GM20000 (cell line): ENCODE measurements at regions not wholly inside any gene's neighbourhood (a gene's known extent, or its start where the extent isn't known, plus 50 kb on each side); places are given as distances from the start of the nearest gene placed in this dataset.

Source experiments
- DNase-seq: peaks from one replicate; pipeline ENCODE4 v3.0.0; 2012; ENCODE audit warnings: low spot score
- CTCF ChIP-seq: IDR thresholded peaks from 2 replicates; pipeline ENCODE4 v1.5.1; 2012; ENCODE audit warnings: mild to moderate bottlenecking, control low read depth; ENCODE audit errors: extremely low read depth, missing control alignments

DNA sequence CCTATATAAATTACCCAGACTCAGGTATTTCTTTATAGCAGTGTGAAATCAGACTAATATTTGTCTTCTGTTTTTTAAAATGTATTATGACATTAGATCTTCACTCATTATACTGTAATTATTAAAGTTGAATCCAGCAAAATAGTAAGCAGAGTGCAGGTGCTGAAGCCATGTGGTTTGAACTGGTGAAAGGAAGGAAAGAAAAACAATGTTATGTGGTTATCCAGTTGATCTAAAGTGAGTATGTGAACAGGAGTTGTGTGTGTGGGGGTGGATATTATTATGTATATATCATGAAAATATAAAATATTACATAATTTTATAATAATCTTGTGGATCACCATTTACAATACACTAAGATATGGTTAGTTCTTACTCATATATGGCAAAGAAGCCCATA is 593.7 kb downstream of the SEMA5A start:
- no peak for TF ChIP-seq CTCF
- no peak for DNase-seq

DNA sequence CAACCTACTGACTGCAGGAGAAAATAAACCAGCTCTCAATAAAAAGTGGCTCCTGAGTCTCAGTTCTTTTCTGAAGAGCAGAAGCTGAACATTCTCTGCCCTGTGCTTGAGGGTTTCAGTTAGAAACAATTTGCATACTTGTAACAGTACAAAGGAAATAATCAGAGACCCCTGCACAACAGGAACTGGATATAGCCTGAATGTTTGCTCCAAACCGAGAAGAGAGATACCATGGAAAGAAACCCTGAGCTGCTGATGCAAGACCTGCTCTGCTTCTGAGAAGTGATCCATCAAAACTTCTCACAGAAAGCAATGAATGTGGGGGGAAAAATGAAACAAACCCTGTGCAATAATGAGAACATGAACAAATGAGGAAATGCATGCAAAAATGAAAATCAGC is 592.9 kb downstream of the SEMA5A start:
- no peak for TF ChIP-seq CTCF
- peak; percentile 7 for DNase-seq

DNA sequence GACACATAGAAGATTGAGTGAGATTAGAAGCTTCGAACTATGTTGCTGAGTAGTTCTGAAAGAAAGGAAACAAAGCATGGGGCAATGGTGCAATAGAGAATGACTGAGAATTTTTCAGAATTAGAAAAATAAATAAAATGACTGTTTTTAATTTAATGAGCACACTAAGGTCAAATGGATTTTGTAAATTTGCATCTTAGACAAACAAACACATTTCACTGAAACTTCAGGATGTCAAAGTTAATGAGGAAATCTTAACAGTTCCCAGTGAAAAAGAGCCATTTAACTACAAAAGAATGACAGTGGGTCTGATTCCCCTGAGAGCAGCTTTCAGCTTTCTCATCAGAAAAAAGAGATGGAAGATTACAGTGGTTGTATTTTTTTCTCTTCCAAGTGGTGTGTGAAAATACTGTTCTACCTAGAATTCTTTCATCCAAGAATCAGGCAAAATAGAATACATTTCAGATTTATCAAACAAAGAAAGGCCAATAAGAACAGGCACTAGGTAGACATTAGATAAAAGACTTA is 591.9 kb downstream of the SEMA5A start:
- DNase-seq: no peak

GRCh38 chr5:8954801-8955200 is 591.1 kb downstream of the SEMA5A start:
- no peak for TF ChIP-seq CTCF
- DNase-seq: no peak

More for the DNA sequence above, 591.9 kb downstream of the SEMA5A start:
- no peak for TF ChIP-seq CTCF

DNA sequence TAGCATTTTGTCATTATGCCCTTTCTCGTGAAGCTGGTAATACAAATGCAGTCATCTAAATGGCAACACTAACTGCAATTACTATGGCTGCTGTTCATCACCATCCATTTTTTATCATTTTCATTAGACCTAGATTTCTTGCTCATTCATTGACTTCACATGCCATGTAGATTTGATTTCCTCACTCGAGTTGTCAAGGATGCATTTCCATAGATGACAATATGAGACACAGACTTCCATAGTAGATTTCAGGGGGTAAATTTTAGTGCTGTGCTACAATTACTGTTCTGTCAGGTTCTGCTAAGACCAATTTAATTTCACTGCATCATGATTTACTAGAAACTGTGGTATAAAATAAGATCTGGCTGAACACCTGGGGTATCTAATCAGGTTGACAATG is 589.2 kb downstream of the SEMA5A start:
- no peak for DNase-seq
- TF ChIP-seq CTCF: no peak

DNA sequence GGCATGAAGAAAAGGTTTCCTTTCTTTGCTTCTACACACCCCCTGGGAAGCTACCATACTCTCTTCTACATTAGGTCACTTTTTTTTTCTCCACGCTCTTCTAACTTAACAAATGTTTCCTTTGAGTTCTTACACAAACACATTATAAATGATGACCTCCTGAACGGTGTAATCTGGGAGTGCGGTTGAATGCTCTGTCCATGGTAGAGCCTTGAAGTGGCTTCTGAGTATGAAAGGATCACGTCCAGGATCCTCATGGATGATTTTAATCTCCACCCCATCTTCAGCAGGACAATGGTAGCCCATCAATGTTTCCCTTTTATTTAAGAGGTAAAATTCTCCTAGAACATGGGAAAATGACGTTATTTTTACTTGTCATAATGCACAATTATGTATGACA is 587.3 kb downstream of the SEMA5A start:
- DNase-seq: no peak
- TF ChIP-seq CTCF: no peak

DNA sequence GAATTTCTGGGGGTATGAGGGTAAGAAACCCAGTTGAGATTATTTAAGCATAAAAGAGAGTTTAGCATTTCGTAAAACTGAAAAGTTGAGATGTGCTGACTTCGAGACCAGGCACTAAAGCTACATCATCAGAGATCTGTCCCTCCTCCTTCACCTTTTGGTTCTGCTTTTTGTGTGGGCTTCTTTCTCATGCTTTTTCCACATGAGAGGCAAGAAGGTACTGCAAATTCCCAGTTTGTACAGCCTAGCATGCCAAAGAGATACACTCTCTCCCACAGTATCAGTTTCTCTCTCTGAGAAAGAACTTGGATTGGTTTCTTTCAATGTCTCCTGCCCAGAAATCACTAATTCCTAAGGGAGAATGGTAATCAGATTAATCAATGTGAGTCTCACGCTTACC is 584.7 kb downstream of the SEMA5A start:
- no peak for TF ChIP-seq CTCF
- peak; percentile 16 for DNase-seq
